Lung (tissue), 11 donors: ENCODE measurements at regions not wholly inside any gene's neighbourhood (a gene's known extent, or its start where the extent isn't known, plus 50 kb on each side); places are given as distances from the start of the nearest gene placed in this dataset.

Experiments
- ATAC-seq: fragments of 200-7000 bp; cut with Tn5 transposase; one replicate; pipeline ENCODE4 v1.9.1; 2020; ENCODE audit warnings: moderate number of reproducible peaks; ENCODE audit not compliant: insufficient read depth, low FRiP score
- DNase-seq, 3 donors: peaks; one replicate each; pipeline ENCODE4 v3.0.0-alpha.2; 2013 to 2017
- H3K27ac ChIP-seq, 2 donors: one replicate each; pipeline ENCODE4 v1.5.1; 2013; ENCODE audit warnings: mild to moderate bottlenecking in 2 of 2, moderate library complexity in 2 of 2, control low read depth in 1 of 2, inconsistent platforms in 1 of 2, low read depth in 1 of 2, low read length in 1 of 2
- H3K27me3 ChIP-seq, 3 donors: one replicate each; pipeline ENCODE4 v1.5.1; 2013; ENCODE audit warnings: low read length in 2 of 3; ENCODE audit not compliant: control insufficient read depth in 3 of 3, insufficient read depth in 3 of 3
- H3K36me3 ChIP-seq, 4 donors: one replicate each; pipeline ENCODE4 v1.5.1; 2013; ENCODE audit warnings: low read length in 4 of 4, mild to moderate bottlenecking in 1 of 4, moderate library complexity in 1 of 4; ENCODE audit not compliant: control insufficient read depth in 4 of 4, insufficient read depth in 4 of 4
- H3K4me1 ChIP-seq, 5 donors: one replicate each; pipeline ENCODE4 v1.5.1; 2013; ENCODE audit warnings: low read length in 5 of 5, mild to moderate bottlenecking in 2 of 5, moderate library complexity in 1 of 5; ENCODE audit not compliant: control insufficient read depth in 5 of 5, insufficient read depth in 5 of 5
- H3K4me3 ChIP-seq: one replicate; pipeline ENCODE4 v1.5.1; 2013; ENCODE audit warnings: mild to moderate bottlenecking, control low read depth, moderate library complexity
- H3K9ac ChIP-seq, 2 donors: one replicate each; pipeline ENCODE4 v1.5.1; 2013; ENCODE audit warnings: low read length in 2 of 2, control low read depth in 1 of 2; ENCODE audit not compliant: insufficient read depth in 1 of 2
- H3K9me3 ChIP-seq, 4 donors: one replicate each; pipeline ENCODE4 v1.5.1; 2013; ENCODE audit warnings: low read length in 3 of 4, mild to moderate bottlenecking in 1 of 4, moderate library complexity in 1 of 4; ENCODE audit not compliant: control insufficient read depth in 4 of 4, insufficient read depth in 3 of 4
- WGBS, 2 donors: extraction: QIAGEN DNeasy Blood & Tissue Kit; methylation state at CpG; one replicate each; pipeline ENCODE4 v1.1.7; 2013; 5-methylcytosine and 5-hydroxymethylcytosine counted together
- TF ChIP-seq, protein P1 (sequence below): IDR thresholded peaks from 2 replicates; pipeline ENCODE4 v1.5.1; 2012; ENCODE audit warnings: mild to moderate bottlenecking; ENCODE audit errors: control extremely low read depth, extremely low read depth
- donor health status: control.
- donor health status: control.
- donor health status: Bipolar disorder and iron deficiency.
- donor health status: healthy.
- donor health status: DM: yes; HTN: yes; CAD: no.

DNA sequence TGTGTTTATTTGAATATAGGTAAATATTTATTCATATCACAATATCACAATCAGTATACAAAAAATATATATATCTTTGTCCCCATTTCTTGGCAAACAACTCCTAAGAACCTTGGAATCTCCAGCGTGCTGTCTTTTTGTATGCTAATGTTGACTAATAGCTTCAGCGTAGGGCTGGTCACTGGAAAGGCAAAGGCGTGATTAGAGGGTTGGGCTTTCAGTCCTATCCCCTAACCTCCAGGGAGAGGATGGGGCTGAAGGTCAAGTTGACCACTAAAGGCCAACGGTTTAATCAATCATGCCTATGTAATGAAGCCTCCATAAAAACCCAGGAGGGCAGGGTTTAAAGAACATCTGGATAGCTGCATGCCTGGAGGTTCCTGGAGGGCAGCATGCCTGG is 79.6 kb upstream of the BNC2 start:
- WGBS, 2 donors = 67 to 73% methylated on average over 4 of the region's 4 CpGs
- Histone ChIP-seq H3K9ac (no peak overlapping the region), H3K4me3 (no peak overlapping the region), H3K4me1 (no peaks in the 10 kb centered on the region), H3K27me3 (no peaks in the 10 kb centered on the region), H3K27ac (no peak overlapping the region), H3K9me3 (no peaks in the 10 kb centered on the region), H3K36me3 (no peaks in the 10 kb centered on the region)
- DNase-seq (no peak), ATAC-seq (no peak)
- TF ChIP-seq, protein P1, sequence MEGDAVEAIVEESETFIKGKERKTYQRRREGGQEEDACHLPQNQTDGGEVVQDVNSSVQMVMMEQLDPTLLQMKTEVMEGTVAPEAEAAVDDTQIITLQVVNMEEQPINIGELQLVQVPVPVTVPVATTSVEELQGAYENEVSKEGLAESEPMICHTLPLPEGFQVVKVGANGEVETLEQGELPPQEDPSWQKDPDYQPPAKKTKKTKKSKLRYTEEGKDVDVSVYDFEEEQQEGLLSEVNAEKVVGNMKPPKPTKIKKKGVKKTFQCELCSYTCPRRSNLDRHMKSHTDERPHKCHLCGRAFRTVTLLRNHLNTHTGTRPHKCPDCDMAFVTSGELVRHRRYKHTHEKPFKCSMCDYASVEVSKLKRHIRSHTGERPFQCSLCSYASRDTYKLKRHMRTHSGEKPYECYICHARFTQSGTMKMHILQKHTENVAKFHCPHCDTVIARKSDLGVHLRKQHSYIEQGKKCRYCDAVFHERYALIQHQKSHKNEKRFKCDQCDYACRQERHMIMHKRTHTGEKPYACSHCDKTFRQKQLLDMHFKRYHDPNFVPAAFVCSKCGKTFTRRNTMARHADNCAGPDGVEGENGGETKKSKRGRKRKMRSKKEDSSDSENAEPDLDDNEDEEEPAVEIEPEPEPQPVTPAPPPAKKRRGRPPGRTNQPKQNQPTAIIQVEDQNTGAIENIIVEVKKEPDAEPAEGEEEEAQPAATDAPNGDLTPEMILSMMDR = no peak

GRCh38 chr9:16930578-16930977 is 60.1 kb upstream of the BNC2 start:
- no peak for ATAC-seq
- Histone ChIP-seq H3K27ac (no peak overlapping the region), H3K9me3 (no peaks in the 10 kb centered on the region), H3K36me3 (no peaks in the 10 kb centered on the region), H3K4me1 (no peaks in the 10 kb centered on the region), H3K27me3 (no peaks in the 10 kb centered on the region), H3K4me3 (no peak overlapping the region), H3K9ac (no peak overlapping the region)
- 84 to 90% methylated on average over 2 of the region's 2 CpGs for WGBS, 2 donors
- TF ChIP-seq, protein P1 = no peak
- no peak for DNase-seq

DNA sequence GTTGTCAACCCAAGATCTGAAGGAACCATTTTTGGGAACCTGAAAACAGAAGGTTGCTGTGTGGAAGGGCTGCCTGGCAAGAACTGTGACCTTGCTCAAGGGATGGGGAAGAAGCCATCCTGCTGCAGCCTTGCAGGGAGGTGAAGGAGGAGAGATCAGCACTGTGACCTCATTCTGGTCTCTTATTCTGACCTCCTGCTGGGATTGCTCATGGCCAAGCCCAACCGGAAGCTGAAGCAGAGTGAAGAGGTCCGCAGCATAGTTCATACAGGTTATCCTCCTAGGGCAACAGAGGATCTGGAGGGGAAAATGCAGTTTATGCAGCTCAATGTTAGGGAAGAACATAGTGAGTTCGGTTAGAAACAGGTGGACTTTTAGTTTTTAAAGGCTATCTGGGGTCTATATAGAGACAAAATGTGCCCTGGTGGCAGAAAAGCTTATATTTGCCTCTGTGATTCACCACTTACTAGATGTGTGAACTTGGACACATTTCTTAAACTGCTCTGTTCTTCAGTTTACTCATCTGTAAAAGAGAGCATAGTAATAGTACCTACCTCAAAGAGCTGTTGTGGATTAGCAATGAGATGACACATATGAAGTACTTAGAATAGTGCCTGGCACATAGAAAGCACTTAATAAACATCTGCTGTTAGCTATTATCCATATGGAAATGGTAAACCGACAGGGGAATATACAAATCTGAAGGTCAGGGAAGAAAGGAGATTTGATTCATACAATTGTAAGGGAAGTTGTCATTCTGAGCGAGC is 57.9 kb upstream of the BNC2 start:
- no peaks in the 10 kb centered on the region for H3K27me3 ChIP-seq
- H3K9me3 ChIP-seq = no peaks in the 10 kb centered on the region
- WGBS, 2 donors = 77 to 82% methylated on average over 5 of the region's 5 CpGs
- no peaks in the 10 kb centered on the region for H3K4me1 ChIP-seq
- no peak overlapping the region for H3K27ac ChIP-seq
- no peaks in the 10 kb centered on the region for H3K36me3 ChIP-seq
- ATAC-seq (no peak), DNase-seq (no peak)
- no peak overlapping the region for H3K9ac ChIP-seq
- TF ChIP-seq, protein P1 = no peak
- no peak overlapping the region for H3K4me3 ChIP-seq

- peaks cover 0 to 2% (median 0%) of the 10 kb centered on the region in 4 donors for H3K9me3 ChIP-seq
- ATAC-seq = no peak
- H3K27me3 ChIP-seq = no peaks in the 10 kb centered on the region
- TF ChIP-seq, protein P1 = no peak
- no peak for DNase-seq
- H3K27ac ChIP-seq = no peak overlapping the region
- WGBS, 2 donors = 83 to 90% methylated on average over 1 of the region's 1 CpG
- no peaks in the 10 kb centered on the region for H3K4me1 ChIP-seq
- H3K9ac ChIP-seq = no peak overlapping the region
- no peak overlapping the region for H3K4me3 ChIP-seq
- no peaks in the 10 kb centered on the region for H3K36me3 ChIP-seq
Observed at GRCh38 chr9:16925426-16925825, 55.0 kb upstream of the BNC2 start.
